Gastroesophageal sphincter (tissue), 3 donors: ENCODE measurements at regions not wholly inside any gene's neighbourhood (a gene's known extent, or its start where the extent isn't known, plus 50 kb on each side); places are given as distances from the start of the nearest gene placed in this dataset.

Experiments used
- POLR2AphosphoS5 ChIP-seq: sonication (generic); formaldehyde crosslinking; IDR thresholded peaks from one replicate; pipeline ENCODE4 v1.6.1; 2017; ENCODE audit warnings: antibody characterized with exemption
- TF ChIP-seq, protein P1 (sequence below), 4 experiments: fragments of 200-600 bp in 2 of 4; fragments of 450-650 bp in 2 of 4; sonication (generic) in 1 of 4; IDR thresholded peaks; one replicate each; pipeline ENCODE4 v1.5.1; 2017 to 2019; ENCODE audit warnings: antibody characterized with exemption in 4 of 4, mild to moderate bottlenecking in 2 of 4, moderate library complexity in 2 of 4

DNA sequence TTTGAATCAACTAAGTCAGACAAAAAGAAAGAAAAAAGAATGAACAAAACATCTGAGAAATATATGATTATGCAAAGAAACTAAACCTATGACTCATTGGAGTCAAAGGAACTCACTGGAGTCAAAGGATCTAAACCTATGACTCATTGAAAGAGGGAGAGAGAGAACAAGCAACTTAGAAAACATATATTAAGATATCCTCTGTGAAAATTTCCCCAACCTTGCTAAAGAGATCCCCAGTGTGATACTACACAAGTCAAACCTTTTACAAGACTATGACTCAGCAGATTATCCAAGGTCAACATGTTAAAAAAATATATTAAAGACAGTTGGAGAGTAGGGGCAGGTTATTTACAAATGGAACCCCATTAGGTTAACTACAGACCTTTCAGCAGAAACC, 1538.3 kb downstream of the NCAM2 start:
- no peak for TF ChIP-seq POLR2AphosphoS5
- TF ChIP-seq, protein P1, sequence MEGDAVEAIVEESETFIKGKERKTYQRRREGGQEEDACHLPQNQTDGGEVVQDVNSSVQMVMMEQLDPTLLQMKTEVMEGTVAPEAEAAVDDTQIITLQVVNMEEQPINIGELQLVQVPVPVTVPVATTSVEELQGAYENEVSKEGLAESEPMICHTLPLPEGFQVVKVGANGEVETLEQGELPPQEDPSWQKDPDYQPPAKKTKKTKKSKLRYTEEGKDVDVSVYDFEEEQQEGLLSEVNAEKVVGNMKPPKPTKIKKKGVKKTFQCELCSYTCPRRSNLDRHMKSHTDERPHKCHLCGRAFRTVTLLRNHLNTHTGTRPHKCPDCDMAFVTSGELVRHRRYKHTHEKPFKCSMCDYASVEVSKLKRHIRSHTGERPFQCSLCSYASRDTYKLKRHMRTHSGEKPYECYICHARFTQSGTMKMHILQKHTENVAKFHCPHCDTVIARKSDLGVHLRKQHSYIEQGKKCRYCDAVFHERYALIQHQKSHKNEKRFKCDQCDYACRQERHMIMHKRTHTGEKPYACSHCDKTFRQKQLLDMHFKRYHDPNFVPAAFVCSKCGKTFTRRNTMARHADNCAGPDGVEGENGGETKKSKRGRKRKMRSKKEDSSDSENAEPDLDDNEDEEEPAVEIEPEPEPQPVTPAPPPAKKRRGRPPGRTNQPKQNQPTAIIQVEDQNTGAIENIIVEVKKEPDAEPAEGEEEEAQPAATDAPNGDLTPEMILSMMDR (IDR thresholded peaks at IDR 0.05): no peak
